H1 (cell line): ENCODE measurements at regions not wholly inside any gene's neighbourhood (a gene's known extent, or its start where the extent isn't known, plus 50 kb on each side); places are given as distances from the start of the nearest gene placed in this dataset.

Experiments used
- CTCF ChIA-PET: fragments of 300-600 bp; sonication (Branson Sonifier 250); formaldehyde crosslinking; loops from one replicate; lab custom pipeline; 2021; ENCODE audit not compliant: partially characterized antibody; lab: Charles Lee
- POLR2A ChIA-PET: fragments of 300-600 bp; sonication (Branson Sonifier 250); formaldehyde crosslinking; loops from one replicate; lab custom pipeline; 2021; ENCODE audit warnings: inconsistent platforms; ENCODE audit not compliant: partially characterized antibody; lab: Charles Lee
- DNase-seq, 2 experiments: peaks; one replicate each; pipeline versions ENCODE4 v3.0.0 to v3.0.0-alpha.2; 2010 to 2022; ENCODE audit warnings: low spot score in 2 of 2, low read depth in 1 of 2, mixed read lengths in 1 of 2
- FAIRE-seq: peaks from 2 replicates; lab custom pipeline; 2011; peaks lifted over from hg19 to GRCh38; lab: Jason Lieb, UNC
- H2AFZ ChIP-seq: 2 replicates; pipeline ENCODE4 v1.8.1; 2012; ENCODE audit warnings: low read length, inconsistent platforms
- H2AK5ac ChIP-seq: 2 replicates; pipeline ENCODE4 v1.6.1; 2013; ENCODE audit warnings: low read depth, low read length
- H2BK120ac ChIP-seq: replicated peaks from 2 replicates; pipeline ENCODE3; 2013; ENCODE audit warnings: low read depth, low read length, inconsistent platforms
- H2BK12ac ChIP-seq: 2 replicates; pipeline ENCODE4 v1.6.1; 2013; ENCODE audit warnings: low read depth, low read length
- H2BK15ac ChIP-seq: 2 replicates; pipeline ENCODE4 v1.6.1; 2013; ENCODE audit warnings: low read length
- H2BK20ac ChIP-seq: 2 replicates; pipeline ENCODE4 v1.6.1; 2013; ENCODE audit warnings: low read length
- H2BK5ac ChIP-seq: 2 replicates; pipeline ENCODE4 v1.6.1; 2013; ENCODE audit warnings: low read depth, low read length
- H3K14ac ChIP-seq: 2 replicates; pipeline ENCODE4 v1.6.1; 2013; ENCODE audit warnings: inconsistent platforms; ENCODE audit not compliant: insufficient read length
- H3K18ac ChIP-seq: 2 replicates; pipeline ENCODE4 v1.6.1; 2013; ENCODE audit warnings: low read length; ENCODE audit errors: extremely low read depth
- H3K23ac ChIP-seq: 2 replicates; pipeline ENCODE4 v1.6.1; 2013; ENCODE audit warnings: inconsistent platforms; ENCODE audit not compliant: insufficient read length
- H3K23me2 ChIP-seq: 2 replicates; pipeline ENCODE4 v1.6.1; 2013; ENCODE audit warnings: low read depth, low read length
- H3K27ac ChIP-seq: 2 replicates; pipeline ENCODE4 v1.6.1; 2011; ENCODE audit warnings: low read depth, low read length, inconsistent platforms
- H3K27me3 ChIP-seq, 4 experiments: replicated peaks in 1 of 4; 1 replicate in 1 of 4; 2 replicates in 3 of 4; pipeline versions ENCODE4 v1.6.1 to v1.8.1; 2011 to 2013; ENCODE audit warnings: low read length in 3 of 4, mild to moderate bottlenecking in 3 of 4, inconsistent platforms in 2 of 4, mixed read lengths in 2 of 4, moderate library complexity in 1 of 4; ENCODE audit not compliant: control insufficient read depth in 3 of 4, insufficient read depth in 3 of 4; ENCODE audit errors: extremely low read depth in 1 of 4
- H3K36me3 ChIP-seq, 4 experiments: 2 replicates each; pipeline versions ENCODE4 v1.6.1 to v1.8.1; 2011 to 2013; ENCODE audit warnings: mild to moderate bottlenecking in 4 of 4, low read length in 3 of 4, moderate library complexity in 2 of 4, control low read depth in 1 of 4, inconsistent platforms in 1 of 4; ENCODE audit not compliant: insufficient read depth in 4 of 4, control insufficient read depth in 2 of 4
- H3K4ac ChIP-seq: replicated peaks from 2 replicates; pipeline ENCODE3; 2013; ENCODE audit warnings: low read length, low read depth, mixed read lengths, inconsistent platforms; ENCODE audit not compliant: insufficient read length
- H3K4me1 ChIP-seq, 4 experiments: replicated peaks in 1 of 4; 1 replicate in 1 of 4; 2 replicates in 3 of 4; pipeline versions ENCODE4 v1.6.1 to v1.8.1; 2011 to 2013; ENCODE audit warnings: low read length in 3 of 4, inconsistent platforms in 2 of 4, mixed read lengths in 1 of 4; ENCODE audit not compliant: insufficient read depth in 4 of 4, control insufficient read depth in 3 of 4
- H3K4me2 ChIP-seq, 2 experiments: 2 replicates each; pipeline versions ENCODE4 v1.6.1 to v1.8.1; 2011 to 2013; ENCODE audit warnings: low read depth in 2 of 2, low read length in 2 of 2, control low read depth in 1 of 2, inconsistent platforms in 1 of 2, mild to moderate bottlenecking in 1 of 2; ENCODE audit not compliant: insufficient read depth in 1 of 2
- H3K4me3 ChIP-seq, 4 experiments: fragments of 200-600, 300-600 bp in 1 of 4; sonication (generic), shearing (Covaris generic), sonication (Bioruptor Twin) in 1 of 4; 2 replicates each; pipeline versions ENCODE4 v1.5.1 to v1.8.1; 2011 to 2016; ENCODE audit warnings: low read length in 4 of 4, low read depth in 3 of 4, control low read depth in 2 of 4, inconsistent platforms in 2 of 4, mild to moderate bottlenecking in 2 of 4, mixed read lengths in 1 of 4, moderate library complexity in 1 of 4; ENCODE audit not compliant: insufficient read depth in 2 of 4; ENCODE audit errors: extremely low read depth in 1 of 4
- H3K56ac ChIP-seq: replicated peaks from 2 replicates; pipeline ENCODE3; 2013; ENCODE audit warnings: low read depth, mild to moderate bottlenecking, mixed read lengths, low read length, inconsistent platforms; ENCODE audit not compliant: insufficient read length
- H3K79me1 ChIP-seq: 2 replicates; pipeline ENCODE4 v1.6.1; 2013; ENCODE audit warnings: low read depth, low read length, control low read depth
- H3K79me2 ChIP-seq, 2 experiments: 2 replicates each; pipeline versions ENCODE4 v1.6.1 to v1.8.1; 2012 to 2013; ENCODE audit warnings: low read length in 2 of 2, mild to moderate bottlenecking in 2 of 2, inconsistent platforms in 1 of 2; ENCODE audit not compliant: insufficient read depth in 2 of 2, control insufficient read depth in 1 of 2
- H3K9ac ChIP-seq, 4 experiments: replicated peaks in 1 of 4; 1 replicate in 1 of 4; 2 replicates in 3 of 4; pipeline versions ENCODE4 v1.6.1 to v1.8.1; 2011 to 2013; ENCODE audit warnings: low read depth in 3 of 4, low read length in 3 of 4, control low read depth in 2 of 4, mild to moderate bottlenecking in 2 of 4, moderate library complexity in 2 of 4, inconsistent platforms in 1 of 4; ENCODE audit errors: extremely low read depth in 1 of 4
- H3K9me3 ChIP-seq, 2 experiments: 2 replicates each; pipeline versions ENCODE4 v1.6.1 to v1.8.1; 2012 to 2013; ENCODE audit warnings: mild to moderate bottlenecking in 2 of 2, moderate library complexity in 2 of 2, control low read depth in 1 of 2, inconsistent platforms in 1 of 2, low read depth in 1 of 2, low read length in 1 of 2, mixed read lengths in 1 of 2; ENCODE audit not compliant: insufficient read depth in 2 of 2
- H4K20me1 ChIP-seq, 2 experiments: replicated peaks in 1 of 2; 2 replicates each; pipeline versions ENCODE3 to v1.8.1; 2011 to 2013; ENCODE audit warnings: inconsistent platforms in 2 of 2, low read length in 2 of 2, mild to moderate bottlenecking in 1 of 2; ENCODE audit not compliant: insufficient read depth in 2 of 2, control insufficient read depth in 1 of 2
- H4K5ac ChIP-seq: 2 replicates; pipeline ENCODE4 v1.6.1; 2013; ENCODE audit warnings: low read length, low read depth, mixed read lengths, inconsistent platforms; ENCODE audit not compliant: insufficient read length
- H4K8ac ChIP-seq: 2 replicates; pipeline ENCODE4 v1.8.0; 2013; ENCODE audit warnings: mild to moderate bottlenecking, moderate library complexity, low read length, inconsistent platforms; ENCODE audit not compliant: insufficient read depth; ENCODE audit errors: extremely low read depth
- H4K91ac ChIP-seq: replicated peaks from 2 replicates; pipeline ENCODE3; 2013; ENCODE audit warnings: low read length, mixed read lengths, inconsistent platforms; ENCODE audit not compliant: insufficient read length
- ATF2 ChIP-seq: IDR thresholded peaks from 2 replicates; pipeline ENCODE4 v1.6.1; 2012; ENCODE audit warnings: low read length, inconsistent platforms
- BACH1 ChIP-seq: IDR thresholded peaks from 2 replicates; pipeline ENCODE4 v1.6.1; 2012; ENCODE audit warnings: low read length, improper control_type of control experiment
- CHD1 ChIP-seq: IDR thresholded peaks from 2 replicates; pipeline ENCODE4 v1.6.1; 2012; ENCODE audit warnings: low read depth, low read length, improper control_type of control experiment
- FOSL1 ChIP-seq: IDR thresholded peaks from 2 replicates; pipeline ENCODE4 v1.6.1; 2011; ENCODE audit warnings: mild to moderate bottlenecking, low read depth, low read length, moderate library complexity; ENCODE audit not compliant: insufficient read depth
- HDAC6 ChIP-seq: IDR thresholded peaks from one replicate; pipeline ENCODE4 v1.7.1; 2012; ENCODE audit warnings: low read depth, mild to moderate bottlenecking, inconsistent platforms, low read length, moderate library complexity
- KDM4A ChIP-seq: IDR thresholded peaks from one replicate; pipeline ENCODE4 v1.7.1; 2012; ENCODE audit warnings: low read depth, mild to moderate bottlenecking, moderate library complexity, low read length, inconsistent platforms; ENCODE audit not compliant: severe bottlenecking
- MAX ChIP-seq: IDR thresholded peaks from 2 replicates; pipeline ENCODE4 v1.6.1; 2012; ENCODE audit warnings: inconsistent platforms
- NRF1 ChIP-seq: IDR thresholded peaks from 2 replicates; pipeline ENCODE4 v1.6.1; 2011; ENCODE audit warnings: mild to moderate bottlenecking, low read depth, low read length, improper control_type of control experiment
- POLR2A ChIP-seq, 2 experiments: IDR thresholded peaks; 1 replicate in 1 of 2; 2 replicates in 1 of 2; pipeline ENCODE4 v1.6.1; 2011; ENCODE audit warnings: low read depth in 2 of 2, low read length in 2 of 2, mild to moderate bottlenecking in 2 of 2; ENCODE audit errors: control extremely low read depth in 1 of 2
- POU5F1 ChIP-seq: IDR thresholded peaks from 2 replicates; pipeline ENCODE4 v1.6.1; 2011; ENCODE audit warnings: low read depth, mild to moderate bottlenecking, low read length, moderate library complexity
- SRF ChIP-seq: IDR thresholded peaks from 2 replicates; pipeline ENCODE4 v1.6.1; 2011; ENCODE audit warnings: mild to moderate bottlenecking, low read depth, low read length, moderate library complexity
- TCF12 ChIP-seq: IDR thresholded peaks from 2 replicates; pipeline ENCODE4 v1.6.1; 2011; ENCODE audit warnings: low read depth, mild to moderate bottlenecking, low read length
- TEAD4 ChIP-seq: IDR thresholded peaks from 2 replicates; pipeline ENCODE4 v1.6.1; 2012; ENCODE audit warnings: low read depth, low read length, inconsistent platforms, mixed read lengths
- WGBS, 2 experiments: shearing (Covaris generic) in 1 of 2; methylation state at CpG; one replicate each; pipeline versions ENCODE4 v1.1.6 to v1.1.7; 2013 to 2015; ENCODE audit warnings: low lambda C conversion rate in 2 of 2, mixed read lengths in 2 of 2, inconsistent platforms in 1 of 2, low coverage in 1 of 2, missing lambda C conversion rate in 1 of 2; ENCODE audit not compliant: insufficient replicate concordance in 2 of 2, insufficient coverage in 1 of 2, insufficient read length in 1 of 2; ENCODE audit errors: extremely low coverage in 1 of 2, missing lambda C conversion rate in 1 of 2; 5-methylcytosine and 5-hydroxymethylcytosine counted together

GRCh38 chr6:130505808-130506598 is 140.2 kb downstream of the TMEM200A start:
- no peak overlapping the region for H3K23ac ChIP-seq
- no peak for FAIRE-seq
- 87% methylated on average over 4 of the region's 4 CpGs; no CpG with 5 or more reads in 1 of the 2 experiments for WGBS, 2 experiments
- TF ChIP-seq TEAD4 (no peak), POLR2A (IDR thresholded peaks at IDR 0.05; ENCODE audit: control extremely low read depth in 1 of 2, low read depth in 2 of 2, low read length in 2 of 2) (no peak), KDM4A (no peak), MAX (no peak), NRF1 (no peak), ATF2 (no peak), FOSL1 (no peak), CHD1 (no peak), SRF (no peak), HDAC6 (no peak), POU5F1 (no peak), TCF12 (no peak), BACH1 (no peak)

More at GRCh38 chr6:130505808-130506598, 140.2 kb downstream of the TMEM200A start:
- no peak overlapping the region for H3K4ac ChIP-seq
- H3K4me2 ChIP-seq: no peak overlapping the region
- no peak overlapping the region for H4K5ac ChIP-seq
- ChIA-PET POLR2A (no interaction called here), CTCF (no interaction called here)
- no peaks in the 10 kb centered on the region for H3K4me1 ChIP-seq
- H2BK12ac ChIP-seq: no peak overlapping the region
- H3K79me2 ChIP-seq: no peaks in the 10 kb centered on the region
- no peak overlapping the region for H3K4me3 ChIP-seq
- H3K9ac ChIP-seq: no peak overlapping the region
- no peaks in the 10 kb centered on the region for H4K20me1 ChIP-seq
- H3K18ac ChIP-seq: no peak overlapping the region
- H2AFZ ChIP-seq: no peak overlapping the region
- no peak overlapping the region for H3K14ac ChIP-seq
- H3K56ac ChIP-seq: no peak overlapping the region
- H2BK5ac ChIP-seq: no peak overlapping the region
- no peak overlapping the region for H4K91ac ChIP-seq
- no peak overlapping the region for H2BK15ac ChIP-seq
- DNase-seq: no peak
- no peak overlapping the region for H2BK120ac ChIP-seq
- no peak overlapping the region; the same call in 1 of the 2 replicates for H4K8ac ChIP-seq
- no peak overlapping the region for H3K27ac ChIP-seq
- H3K79me1 ChIP-seq: no peaks in the 10 kb centered on the region
- no peaks in the 10 kb centered on the region for H3K9me3 ChIP-seq
- no peak overlapping the region for H2BK20ac ChIP-seq
- H3K36me3 ChIP-seq: no peaks in the 10 kb centered on the region
- H3K27me3 ChIP-seq: no peaks in the 10 kb centered on the region
- H3K23me2 ChIP-seq: no peaks in the 10 kb centered on the region
- H2AK5ac ChIP-seq: no peak overlapping the region
